GM18505 (cell line): ENCODE measurements at regions not wholly inside any gene's neighbourhood (a gene's known extent, or its start where the extent isn't known, plus 50 kb on each side); places are given as distances from the start of the nearest gene placed in this dataset.

Experiments used
- ATAC-seq: cut with Tn5 transposase; IDR thresholded peaks from one replicate; pipeline ENCODE4 v1.9.1; 2021; ENCODE audit not compliant: unreplicated experiment
- POLR2A ChIP-seq: IDR thresholded peaks from 4 replicates; pipeline ENCODE4 v1.6.1; 2011; ENCODE audit warnings: borderline replicate concordance; ENCODE audit not compliant: insufficient read depth, insufficient read length; ENCODE audit errors: extremely low read depth

DNA sequence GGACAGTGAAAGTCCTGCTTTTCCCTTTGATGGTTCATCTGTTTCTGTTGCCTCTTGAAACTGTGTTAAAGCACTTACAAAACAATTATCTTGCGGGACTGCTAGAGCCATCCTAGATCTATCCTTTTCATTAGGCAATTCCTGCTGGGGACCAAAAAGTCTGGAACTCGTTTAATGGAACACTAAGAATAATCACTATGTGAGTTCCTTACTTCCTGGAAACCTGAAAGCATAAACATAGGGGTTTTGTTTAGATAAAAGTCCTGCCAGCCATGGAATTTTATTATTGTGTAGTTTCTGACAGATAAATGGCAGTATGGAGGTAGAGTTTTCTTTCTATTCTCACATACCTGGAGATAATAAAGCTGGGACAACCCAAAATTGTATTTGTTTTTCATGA, 1133.3 kb downstream of the SORCS3 start:
- no peak for TF ChIP-seq POLR2A
- ATAC-seq: no peak

DNA sequence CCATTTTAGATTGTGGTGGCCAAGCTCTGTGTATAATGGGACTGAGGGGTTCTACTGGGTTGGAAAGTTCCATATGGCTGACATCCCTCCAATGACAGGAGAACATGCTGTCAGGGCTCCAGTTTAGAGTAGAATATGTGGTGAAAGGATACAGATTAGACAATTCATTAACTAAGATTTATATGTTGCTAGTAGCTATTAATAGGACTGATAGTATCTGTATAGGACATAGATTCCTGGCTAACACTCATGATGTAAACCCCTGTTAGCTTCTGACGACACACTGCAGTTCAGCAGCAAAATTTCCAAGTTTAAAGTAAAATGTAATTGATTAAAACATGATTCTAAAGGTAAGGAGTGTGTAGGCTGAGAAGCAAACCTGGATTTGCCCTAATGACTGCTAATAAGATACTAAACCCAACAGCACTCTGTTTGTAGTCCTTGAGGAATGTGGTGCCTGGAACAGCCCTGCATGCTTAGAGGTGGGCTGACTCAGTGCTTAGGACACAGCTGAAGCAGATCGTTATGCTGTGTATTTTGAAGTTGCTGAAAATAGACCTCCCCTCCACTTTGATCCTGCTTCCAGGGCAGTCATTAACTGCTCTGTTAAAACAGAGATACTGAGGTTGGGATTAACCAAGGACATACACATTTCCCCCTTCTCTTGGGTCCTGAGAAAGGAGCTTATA, 1129.6 kb downstream of the SORCS3 start:
- ATAC-seq: no peak
- no peak for TF ChIP-seq POLR2A

DNA sequence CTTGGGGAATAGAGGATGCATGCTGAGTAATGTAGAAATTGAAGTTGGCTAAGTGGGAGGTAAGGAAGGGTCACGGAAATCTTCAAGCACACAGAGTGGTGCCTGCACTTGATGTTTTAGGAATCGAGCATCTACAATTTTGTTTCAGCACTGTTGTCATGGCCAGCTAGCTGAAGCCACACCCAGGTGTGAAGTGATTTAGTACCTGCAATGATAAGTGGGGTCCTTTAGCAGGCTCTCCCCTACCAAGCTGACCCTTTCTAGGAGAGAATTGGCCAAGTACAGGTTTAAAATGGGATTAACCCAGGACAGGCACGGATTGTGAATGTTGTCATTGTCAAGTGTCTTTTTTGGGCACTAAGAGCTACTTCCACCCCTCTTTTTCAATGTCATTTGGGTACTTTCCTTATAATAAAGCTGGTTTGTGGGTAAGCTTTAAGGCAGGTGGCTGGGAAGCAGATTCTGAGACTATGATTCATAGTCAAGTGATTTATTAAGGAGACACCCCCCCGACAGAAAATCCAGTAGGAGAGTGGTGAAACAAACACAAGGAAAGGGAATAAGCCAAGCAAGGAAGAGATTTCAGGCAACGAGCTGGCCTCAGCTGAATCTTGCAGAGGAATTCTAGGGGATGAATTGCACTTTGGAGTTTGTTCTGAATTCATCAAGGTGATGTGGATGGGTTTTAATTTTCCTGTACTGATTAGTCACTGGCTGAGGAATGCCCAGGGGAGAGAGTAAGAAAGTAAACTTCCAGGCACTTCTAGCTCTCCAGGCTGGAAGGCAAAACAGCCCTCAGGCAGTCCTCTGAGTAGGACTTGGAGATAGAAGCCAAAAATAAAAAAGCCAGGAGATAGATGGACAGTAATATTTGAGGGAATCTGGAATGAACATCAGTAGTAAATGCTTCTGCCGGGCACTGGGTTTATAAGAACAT, 1128.4 kb downstream of the SORCS3 start:
- ATAC-seq: no peak
- no peak for TF ChIP-seq POLR2A

DNA sequence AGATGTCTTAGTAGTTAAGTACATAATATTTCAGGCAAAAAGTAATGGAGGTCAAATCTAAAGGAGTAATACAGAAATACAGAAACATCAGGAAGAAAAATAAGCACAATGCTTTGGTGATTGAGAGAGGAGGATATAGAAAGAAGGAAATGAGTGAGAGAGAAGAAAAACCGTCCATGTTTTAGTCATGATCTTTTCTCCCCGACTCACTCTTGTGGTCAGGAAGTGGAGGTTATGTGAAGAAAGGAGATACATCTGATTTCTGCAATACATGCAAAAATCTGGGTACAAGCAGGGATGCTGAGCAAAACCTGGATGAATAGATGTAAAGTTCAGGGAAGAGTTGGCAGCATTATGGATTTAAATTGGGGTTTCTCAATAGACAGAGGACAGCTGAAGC, 1122.5 kb downstream of the SORCS3 start:
- no peak for TF ChIP-seq POLR2A
- ATAC-seq: no peak

DNA sequence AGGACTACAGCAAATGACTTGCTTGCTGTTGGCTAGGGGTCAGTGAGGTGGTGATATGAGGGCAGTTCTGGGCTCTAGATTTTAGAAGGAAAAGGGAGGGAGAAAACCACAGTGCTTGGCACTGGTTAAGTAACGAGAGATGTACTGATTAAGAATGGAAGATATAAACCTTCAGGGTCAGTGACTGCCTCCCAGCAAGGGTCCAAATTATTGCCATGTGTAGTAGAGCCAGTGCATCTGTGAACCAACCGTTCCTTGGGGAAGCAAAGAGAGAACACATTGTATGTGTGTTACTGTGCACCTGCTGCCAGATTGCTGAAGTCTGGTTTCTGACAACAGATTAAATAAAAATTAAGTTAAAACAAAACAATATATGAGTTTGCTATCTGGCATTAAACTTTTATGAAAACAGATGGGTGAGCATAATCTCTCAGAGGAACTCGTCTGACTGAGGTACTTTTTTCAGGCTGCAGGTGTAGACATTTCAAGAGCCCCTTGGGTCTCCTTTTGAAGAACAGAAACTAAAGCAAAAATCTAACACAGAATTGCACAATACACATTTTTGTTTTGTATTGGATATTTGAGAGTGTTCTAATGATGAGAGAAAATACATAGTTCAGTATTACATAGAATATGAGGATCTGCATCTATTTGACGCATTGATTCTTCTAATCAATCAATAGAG, 1120.6 kb downstream of the SORCS3 start:
- ATAC-seq: no peak
- no peak for TF ChIP-seq POLR2A

DNA sequence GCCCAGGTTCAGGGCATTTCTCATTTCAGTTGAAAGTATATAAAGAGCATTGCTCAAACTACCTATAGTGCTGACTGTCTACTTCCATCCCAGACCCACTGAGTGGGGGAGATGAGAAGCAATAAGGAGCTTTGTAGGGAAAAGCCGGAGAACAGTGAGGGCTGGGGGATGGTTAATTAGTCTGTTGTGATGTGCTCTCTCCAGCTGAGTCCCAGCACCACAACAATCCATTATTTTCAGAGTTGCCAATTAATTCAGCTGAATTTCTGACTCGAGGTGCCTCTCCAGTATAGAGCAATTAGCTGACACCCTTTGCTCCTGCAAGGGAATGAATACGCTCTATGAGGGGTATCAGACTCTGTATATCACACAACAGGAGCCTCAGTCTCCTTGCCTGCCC, 1118.6 kb downstream of the SORCS3 start:
- ATAC-seq: no peak
- TF ChIP-seq POLR2A: no peak

DNA sequence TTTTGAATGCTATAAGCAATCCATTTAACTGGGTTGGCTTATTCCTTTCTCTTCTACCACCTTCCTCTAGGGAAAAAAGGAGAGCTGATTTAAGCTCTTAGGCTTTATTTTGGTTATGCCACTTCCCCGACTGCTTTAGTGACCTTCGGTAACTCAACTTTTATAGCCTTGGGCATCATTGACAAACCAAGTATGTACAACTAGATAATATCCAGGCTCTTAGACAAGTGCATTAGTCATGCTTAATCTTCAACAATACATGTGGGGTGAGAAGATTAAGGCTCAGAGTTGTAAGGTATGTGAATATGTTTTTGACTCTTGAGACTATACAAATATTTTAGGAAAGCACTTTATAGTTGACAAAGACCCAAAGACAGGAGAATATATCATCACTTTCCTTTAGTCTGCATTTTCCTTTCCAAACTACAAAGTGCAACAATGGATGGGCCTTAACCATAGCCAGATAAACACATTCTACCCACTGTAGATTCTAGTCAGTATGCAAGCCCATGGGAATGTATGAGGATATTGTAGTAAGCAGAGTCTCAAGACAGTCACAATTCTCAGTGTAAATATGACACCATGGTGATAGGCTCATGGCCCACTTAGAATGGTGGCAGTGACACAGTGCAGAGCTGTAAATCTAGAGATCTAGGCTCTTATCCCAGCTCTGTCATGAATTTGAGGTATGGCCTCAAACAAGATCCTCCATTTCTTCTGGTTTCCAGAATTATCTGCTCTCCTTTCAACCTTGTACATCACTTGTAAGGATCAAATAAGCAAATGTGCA, 1117.3 kb downstream of the SORCS3 start:
- no peak for TF ChIP-seq POLR2A
- no peak for ATAC-seq

DNA sequence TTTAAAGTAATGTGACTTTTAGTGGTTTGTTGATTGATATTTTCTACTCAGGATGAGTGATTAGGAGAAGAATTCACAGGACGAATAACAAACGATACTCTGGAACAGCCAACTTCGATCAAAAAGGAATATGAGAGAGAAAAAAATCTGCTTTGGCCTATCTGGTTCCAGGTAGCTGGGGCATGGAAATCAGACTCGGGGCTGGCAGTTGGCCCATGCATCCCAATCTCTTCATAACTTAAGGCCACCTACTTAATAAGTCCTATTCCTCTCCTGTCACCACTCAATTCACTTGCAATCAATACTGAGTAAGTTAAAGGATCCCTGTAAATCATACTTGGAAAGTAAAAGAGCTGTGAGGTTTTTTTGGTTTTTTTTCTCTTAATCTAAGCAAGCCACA, 1116.2 kb downstream of the SORCS3 start:
- no peak for TF ChIP-seq POLR2A
- ATAC-seq: no peak

DNA sequence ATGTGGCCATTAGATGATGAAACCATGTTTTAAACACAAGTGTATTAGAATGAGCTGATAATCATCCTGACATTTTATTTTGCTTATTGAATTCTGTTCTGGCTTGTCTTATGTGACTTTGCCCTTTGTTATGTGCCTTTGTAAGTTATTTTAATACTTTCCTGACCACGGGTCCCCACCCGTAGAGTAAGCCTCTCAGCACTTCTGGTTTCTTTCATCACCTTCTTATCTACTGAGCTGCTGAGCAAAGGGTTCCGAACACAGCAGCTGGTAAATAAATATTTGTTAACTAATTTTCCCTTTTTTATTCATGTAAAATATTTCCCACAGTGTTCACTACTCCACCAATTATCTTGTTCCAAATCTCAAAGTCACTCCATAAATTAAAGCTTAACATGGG, 1115.3 kb downstream of the SORCS3 start:
- no peak for TF ChIP-seq POLR2A
- ATAC-seq: no peak

DNA sequence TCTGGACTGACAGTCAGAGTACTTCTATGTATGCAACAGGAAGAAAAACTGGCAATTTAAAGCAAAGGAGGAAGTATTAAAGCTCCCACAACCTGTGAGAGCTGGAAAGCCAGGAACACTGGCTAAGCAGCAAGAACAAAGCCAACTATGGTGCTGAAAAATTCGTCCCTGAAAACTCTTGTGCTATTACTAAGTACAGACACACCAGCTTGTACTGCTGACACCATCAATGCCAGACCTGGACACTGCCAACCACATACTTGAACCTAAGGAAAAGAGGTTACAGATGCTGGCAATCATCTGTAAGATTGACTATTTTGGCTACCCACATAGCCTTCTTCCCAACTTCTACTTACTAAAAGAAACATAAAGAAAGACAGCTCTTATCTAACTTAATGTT, 1110.6 kb downstream of the SORCS3 start:
- TF ChIP-seq POLR2A: no peak
- no peak for ATAC-seq

DNA sequence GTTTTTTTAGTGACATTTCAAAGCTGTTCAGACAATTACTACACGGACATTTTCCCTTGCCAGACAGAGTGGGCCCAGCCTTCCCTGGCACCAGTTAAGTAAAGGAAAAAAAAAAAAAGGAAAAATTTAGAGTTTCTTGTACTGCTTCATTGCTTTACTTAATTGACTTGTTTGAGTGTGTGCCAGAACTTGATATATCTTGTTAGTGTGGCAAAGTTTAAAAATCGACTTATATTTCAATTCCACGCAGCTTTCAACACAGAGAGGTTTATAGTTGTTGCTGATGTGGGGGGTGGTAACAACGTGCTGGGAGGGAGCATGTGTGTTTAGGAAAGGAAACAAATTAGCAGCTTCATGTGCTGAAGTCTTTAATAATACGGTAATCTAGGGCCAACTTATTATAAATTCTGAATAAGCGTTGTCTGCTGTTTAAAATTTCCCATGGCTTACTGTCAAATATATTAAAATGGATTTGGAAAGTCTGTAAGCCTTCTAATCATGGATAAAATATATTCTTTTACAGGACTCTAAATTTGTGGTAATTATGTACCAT, 1104.6 kb downstream of the SORCS3 start:
- TF ChIP-seq POLR2A: no peak
- ATAC-seq: no peak

DNA sequence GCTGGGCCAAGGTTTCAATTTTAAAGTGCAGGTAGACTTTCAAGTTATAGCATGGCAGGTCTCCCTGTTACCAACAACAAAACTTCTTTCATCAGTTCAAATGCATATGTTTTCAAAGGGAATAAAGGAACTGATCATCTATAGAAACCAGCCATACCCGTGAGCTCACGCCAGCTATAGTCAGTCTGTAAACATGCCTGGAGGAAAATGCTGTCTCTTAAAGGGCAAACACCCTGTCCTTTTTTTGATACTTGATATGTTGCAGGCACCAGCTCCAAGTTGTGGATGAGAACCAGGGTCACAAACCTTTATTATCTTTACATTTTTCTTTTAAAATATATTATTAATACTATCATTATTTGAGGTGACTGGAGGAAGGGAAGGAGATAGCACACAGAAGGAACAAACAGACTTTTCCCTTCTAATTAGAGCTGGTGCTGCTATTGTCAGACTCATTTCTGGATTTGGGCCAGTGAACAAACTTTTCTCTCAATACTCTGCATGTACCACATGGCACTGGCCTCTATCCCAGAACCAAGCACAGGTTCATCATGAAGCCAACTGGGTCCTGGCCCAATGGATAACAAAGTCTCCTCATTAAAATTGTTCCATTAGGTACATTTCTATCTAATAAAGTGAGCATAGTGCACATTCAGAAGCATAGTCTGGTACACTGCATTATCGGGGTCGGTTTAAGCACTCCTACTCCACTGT, 1102.4 kb downstream of the SORCS3 start:
- no peak for ATAC-seq
- no peak for TF ChIP-seq POLR2A

DNA sequence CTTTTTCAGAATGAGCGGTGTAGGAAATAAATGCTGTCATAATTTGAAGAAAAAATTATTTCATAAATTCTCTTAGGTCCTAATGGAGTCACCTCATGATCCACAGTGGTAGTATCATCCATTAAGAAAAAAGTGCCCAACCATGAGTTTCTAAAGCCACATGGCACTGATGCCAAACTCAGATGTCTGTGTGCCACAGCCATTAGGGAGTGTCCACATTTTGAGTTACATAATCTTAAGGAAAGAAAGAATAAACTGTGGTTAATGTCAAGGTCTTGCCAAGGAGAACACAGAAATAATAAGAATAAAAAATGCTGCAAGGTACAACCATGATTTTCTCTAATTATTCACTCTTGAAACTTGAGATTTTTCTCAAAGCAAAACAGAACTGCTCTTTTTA, 1101.8 kb downstream of the SORCS3 start:
- TF ChIP-seq POLR2A: no peak
- ATAC-seq: no peak

DNA sequence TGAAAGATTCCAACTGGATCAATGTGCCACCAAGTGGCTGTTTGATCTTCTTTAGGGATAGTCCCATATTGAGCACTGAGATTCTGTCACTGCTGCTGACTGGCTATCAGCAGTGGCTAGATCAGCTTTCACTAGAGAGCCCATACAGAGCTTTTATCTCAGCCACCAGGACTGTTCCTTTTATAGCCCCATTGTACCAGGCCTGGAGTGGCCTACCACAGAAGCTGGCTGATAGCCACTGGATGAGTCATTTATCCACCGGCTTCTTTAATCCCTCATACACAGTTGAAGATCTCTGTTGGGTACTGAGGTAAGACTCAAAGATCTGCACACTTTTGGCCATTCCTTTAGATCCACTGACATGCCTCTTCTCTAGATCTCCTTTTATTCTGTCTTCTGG, 1101.1 kb downstream of the SORCS3 start:
- no peak for TF ChIP-seq POLR2A
- no peak for ATAC-seq
